K562 (cell line): ENCODE measurements at regions not wholly inside any gene's neighbourhood (a gene's known extent, or its start where the extent isn't known, plus 50 kb on each side); places are given as distances from the start of the nearest gene placed in this dataset.

Experiments
- ATAC-seq: fragments of 200-7000 bp; cut with Tn5 transposase; 3 replicates; pipeline ENCODE4 v1.9.1; 2020; ENCODE audit warnings: moderate library complexity
- BruUV-seq: library from RNA; stranded (reverse); fragments of 400-500 nt; replicated peaks from 2 replicates; lab custom pipeline; 2021; lab: Mats Ljungman, UMichigan
- CTCF ChIA-PET: fragments of 300-600 bp; formaldehyde crosslinking; extraction: SDS; loops from one replicate; lab custom pipeline; 2021; ENCODE audit warnings: low intra/inter-chr PET ratio; lab: Yijun Ruan, JAX
- POLR2A ChIA-PET: fragments of 300-600, 350-650 bp; sonication (Branson Sonifier 250); formaldehyde crosslinking; extraction: SDS; loops from one replicate; lab custom pipeline; 2021; ENCODE audit warnings: antibody characterized with exemption, inconsistent platforms; lab: Yijun Ruan, JAX
- DNase-seq, 4 experiments: peaks; one replicate each; pipeline versions ENCODE4 v3.0.0 to v3.0.0-alpha.2; 2011 to 2018; ENCODE audit warnings: low spot score in 3 of 4, mixed read lengths in 3 of 4; ENCODE audit errors: extremely low read depth in 1 of 4
- FAIRE-seq: peaks from 2 replicates; lab custom pipeline; 2011; peaks lifted over from hg19 to GRCh38; lab: Jason Lieb, UNC
- H2AFZ ChIP-seq: 2 replicates; pipeline ENCODE4 v1.6.0; 2011; ENCODE audit warnings: low read depth, low read length, control low read depth, inconsistent platforms
- H3K27ac ChIP-seq: fragments of 200-600 bp; 3 replicates; pipeline ENCODE4 v1.8.0; 2011; ENCODE audit warnings: low read depth, mild to moderate bottlenecking, control low read depth, inconsistent platforms, low read length, moderate library complexity, mixed read lengths; ENCODE audit errors: extremely low read depth
- H3K27me3 ChIP-seq, 2 experiments: fragments of 300-600 bp in 1 of 2; 2 replicates in 1 of 2; 3 replicates in 1 of 2; pipeline versions ENCODE4 v1.6.0 to v1.8.0; 2011; ENCODE audit warnings: inconsistent platforms in 2 of 2, low read length in 2 of 2, mild to moderate bottlenecking in 1 of 2, mixed read lengths in 1 of 2, moderate library complexity in 1 of 2; ENCODE audit not compliant: control insufficient read depth in 2 of 2, insufficient read depth in 2 of 2
- H3K36me3 ChIP-seq: fragments of 300-600 bp; 3 replicates; pipeline ENCODE4 v1.8.0; 2011; ENCODE audit warnings: mild to moderate bottlenecking, low read length, inconsistent platforms; ENCODE audit not compliant: control insufficient read depth, insufficient read depth
- H3K4me1 ChIP-seq, 2 experiments: fragments of 200-600 bp in 1 of 2; replicated peaks in 1 of 2; 2 replicates in 1 of 2; 3 replicates in 1 of 2; pipeline versions ENCODE4 v1.5.1 to v1.8.0; 2011; ENCODE audit warnings: inconsistent platforms in 2 of 2, low read length in 2 of 2, mild to moderate bottlenecking in 1 of 2, mixed read lengths in 1 of 2, moderate library complexity in 1 of 2; ENCODE audit not compliant: control insufficient read depth in 2 of 2, insufficient read depth in 2 of 2
- H3K4me2 ChIP-seq: 2 replicates; pipeline ENCODE4 v1.6.1; 2011; ENCODE audit warnings: low read length, control low read depth, inconsistent platforms, mixed read lengths; ENCODE audit not compliant: insufficient read depth
- H3K4me3 ChIP-seq: fragments of 200-600 bp; sonication (generic), shearing (Covaris generic); 2 replicates; pipeline ENCODE4 v1.5.1; 2016; ENCODE audit warnings: control low read depth, inconsistent platforms
- H3K79me2 ChIP-seq: fragments of 200-600 bp; 3 replicates; pipeline ENCODE4 v1.8.0; 2011; ENCODE audit warnings: low read length, inconsistent platforms; ENCODE audit not compliant: control insufficient read depth, insufficient read depth
- H3K9ac ChIP-seq, 2 experiments: 2 replicates each; pipeline versions ENCODE4 v1.6.0 to v1.6.1; 2011; ENCODE audit warnings: low read depth in 2 of 2, low read length in 2 of 2, control low read depth in 1 of 2, inconsistent platforms in 1 of 2, mild to moderate bottlenecking in 1 of 2, mixed read lengths in 1 of 2; ENCODE audit not compliant: insufficient read depth in 1 of 2
- H3K9me1 ChIP-seq: one replicate; pipeline ENCODE4 v1.6.0; 2011; ENCODE audit warnings: inconsistent platforms, mild to moderate bottlenecking, low read length, moderate library complexity; ENCODE audit not compliant: control insufficient read depth, insufficient read depth
- H3K9me3 ChIP-seq: replicated peaks from 2 replicates; pipeline ENCODE4 v1.5.1; 2011; ENCODE audit warnings: low read depth, low read length, inconsistent platforms; ENCODE audit not compliant: control insufficient read depth, insufficient read depth
- H4K20me1 ChIP-seq: replicated peaks from 2 replicates; pipeline ENCODE4 v1.6.1; 2011; ENCODE audit warnings: low read length, inconsistent platforms, mixed read lengths; ENCODE audit not compliant: control insufficient read depth, insufficient read depth
- CHD1 ChIP-seq: fragments of 200-600 bp; sonication (generic); IDR thresholded peaks from one replicate; pipeline ENCODE4 v1.6.1; 2012; ENCODE audit warnings: mild to moderate bottlenecking, moderate library complexity, low read length, inconsistent platforms
- FOXA1 ChIP-seq: fragments of 450-650 bp; IDR thresholded peaks from 2 replicates; pipeline ENCODE4 v1.6.1; 2016; ENCODE audit warnings: mild to moderate bottlenecking, borderline replicate concordance
- NFRKB ChIP-seq: fragments of 450-650 bp; IDR thresholded peaks from 2 replicates; pipeline ENCODE4 v1.6.1; 2016; ENCODE audit warnings: low read depth
- SIN3A ChIP-seq, 2 experiments: fragments of 150-350 bp in 1 of 2; IDR thresholded peaks; 2 replicates each; pipeline ENCODE4 v1.6.1; 2011 to 2016; ENCODE audit warnings: borderline replicate concordance in 2 of 2, low read depth in 2 of 2, low read length in 2 of 2, mild to moderate bottlenecking in 2 of 2, moderate library complexity in 2 of 2; ENCODE audit not compliant: control insufficient read depth in 1 of 2
- TAF7 ChIP-seq: fragments of 450-650 bp; IDR thresholded peaks from 2 replicates; pipeline ENCODE4 v1.6.1; 2016; ENCODE audit warnings: missing genetic modification characterization, missing compliant biosample characterization
- ZNF57 ChIP-seq: fragments of 450-650 bp; formaldehyde crosslinking; IDR thresholded peaks from 2 replicates; pipeline ENCODE4 v1.4.0; 2020; ENCODE audit warnings: mild to moderate bottlenecking, moderate library complexity
- WGBS: fragments of 100-300 bp; shearing (Covaris generic); methylation state at CpG from one replicate; pipeline ENCODE4 v1.1.6; 2016; ENCODE audit warnings: low coverage, mixed read lengths; ENCODE audit not compliant: insufficient coverage; ENCODE audit errors: missing lambda C conversion rate; 5-methylcytosine and 5-hydroxymethylcytosine counted together
- in situ Hi-C: fragments of 300-500 bp; cut with MboI; formaldehyde crosslinking; loops from 4 replicates; pipeline ENCODE4 v1.15.0; 2018; ENCODE audit warnings: inconsistent platforms, mixed read lengths
- intact Hi-C: fragments of 100-400 bp; cut with micrococcal nuclease; formaldehyde crosslinking; loops from 2 replicates; pipeline ENCODE4 v1.14.2; 2022
- TF ChIP-seq, protein P1 (sequence below): fragments of 200-800 bp; sonication (Bioruptor generic); IDR thresholded peaks from 2 replicates; pipeline ENCODE4 v1.6.1; 2016; ENCODE audit warnings: missing genetic modification characterization, missing compliant biosample characterization
- TF ChIP-seq, protein P2 (sequence below), 2 experiments: fragments of 450-650 bp; IDR thresholded peaks; 2 replicates each; pipeline ENCODE4 v1.6.1; 2016
- TF ChIP-seq, protein P3 (sequence below), 2 experiments: fragments of 450-650 bp in 1 of 2; sonication (generic) in 1 of 2; formaldehyde crosslinking; conservative IDR thresholded peaks; 2 replicates each; pipeline versions ENCODE4 v1.4.0 to v1.8.1; 2020 to 2022; ENCODE audit warnings: mild to moderate bottlenecking in 1 of 2, missing genetic modification reagents in 1 of 2

DNA sequence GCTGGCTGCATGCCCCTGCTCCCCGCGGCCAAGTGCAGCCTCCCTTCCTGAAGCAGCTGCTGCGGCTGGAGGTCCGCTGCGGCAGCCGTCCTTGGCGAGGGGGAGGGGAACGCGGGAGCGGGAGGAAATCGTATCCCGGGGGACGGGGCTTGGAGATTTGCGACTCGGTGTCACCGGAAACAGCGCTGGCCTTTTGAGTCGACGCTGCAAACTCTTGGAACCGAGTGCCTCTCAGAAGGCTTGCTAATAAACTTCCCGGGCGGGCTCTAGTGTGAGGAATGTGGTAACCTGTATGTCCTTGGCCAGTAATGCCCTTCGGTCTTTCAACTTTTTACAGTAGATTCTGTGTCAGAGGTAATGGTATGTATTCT lies 82.7 kb downstream of the PTPDC1 start (continued):
- TF ChIP-seq, protein P1, sequence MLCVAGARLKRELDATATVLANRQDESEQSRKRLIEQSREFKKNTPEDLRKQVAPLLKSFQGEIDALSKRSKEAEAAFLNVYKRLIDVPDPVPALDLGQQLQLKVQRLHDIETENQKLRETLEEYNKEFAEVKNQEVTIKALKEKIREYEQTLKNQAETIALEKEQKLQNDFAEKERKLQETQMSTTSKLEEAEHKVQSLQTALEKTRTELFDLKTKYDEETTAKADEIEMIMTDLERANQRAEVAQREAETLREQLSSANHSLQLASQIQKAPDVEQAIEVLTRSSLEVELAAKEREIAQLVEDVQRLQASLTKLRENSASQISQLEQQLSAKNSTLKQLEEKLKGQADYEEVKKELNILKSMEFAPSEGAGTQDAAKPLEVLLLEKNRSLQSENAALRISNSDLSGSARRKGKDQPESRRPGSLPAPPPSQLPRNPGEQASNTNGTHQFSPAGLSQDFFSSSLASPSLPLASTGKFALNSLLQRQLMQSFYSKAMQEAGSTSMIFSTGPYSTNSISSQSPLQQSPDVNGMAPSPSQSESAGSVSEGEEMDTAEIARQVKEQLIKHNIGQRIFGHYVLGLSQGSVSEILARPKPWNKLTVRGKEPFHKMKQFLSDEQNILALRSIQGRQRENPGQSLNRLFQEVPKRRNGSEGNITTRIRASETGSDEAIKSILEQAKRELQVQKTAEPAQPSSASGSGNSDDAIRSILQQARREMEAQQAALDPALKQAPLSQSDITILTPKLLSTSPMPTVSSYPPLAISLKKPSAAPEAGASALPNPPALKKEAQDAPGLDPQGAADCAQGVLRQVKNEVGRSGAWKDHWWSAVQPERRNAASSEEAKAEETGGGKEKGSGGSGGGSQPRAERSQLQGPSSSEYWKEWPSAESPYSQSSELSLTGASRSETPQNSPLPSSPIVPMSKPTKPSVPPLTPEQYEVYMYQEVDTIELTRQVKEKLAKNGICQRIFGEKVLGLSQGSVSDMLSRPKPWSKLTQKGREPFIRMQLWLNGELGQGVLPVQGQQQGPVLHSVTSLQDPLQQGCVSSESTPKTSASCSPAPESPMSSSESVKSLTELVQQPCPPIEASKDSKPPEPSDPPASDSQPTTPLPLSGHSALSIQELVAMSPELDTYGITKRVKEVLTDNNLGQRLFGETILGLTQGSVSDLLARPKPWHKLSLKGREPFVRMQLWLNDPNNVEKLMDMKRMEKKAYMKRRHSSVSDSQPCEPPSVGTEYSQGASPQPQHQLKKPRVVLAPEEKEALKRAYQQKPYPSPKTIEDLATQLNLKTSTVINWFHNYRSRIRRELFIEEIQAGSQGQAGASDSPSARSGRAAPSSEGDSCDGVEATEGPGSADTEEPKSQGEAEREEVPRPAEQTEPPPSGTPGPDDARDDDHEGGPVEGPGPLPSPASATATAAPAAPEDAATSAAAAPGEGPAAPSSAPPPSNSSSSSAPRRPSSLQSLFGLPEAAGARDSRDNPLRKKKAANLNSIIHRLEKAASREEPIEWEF (CRISPR knock-in tag): no peak
- no peak for TF ChIP-seq ZNF57
- peak; percentile 60 to 64; a peak in 1 of 4 replicates for TF ChIP-seq SIN3A (IDR thresholded peaks at IDR 0.05; ENCODE audit: borderline replicate concordance in 2 of 2, control insufficient read depth in 1 of 2, low read depth in 2 of 2, low read length in 2 of 2)
- TF ChIP-seq, all 486 proteins: peak for 56

GRCh38 chr9:94167376-94167890 lies 83.2 kb downstream of the PTPDC1 start:
- TSS peak; percentile 55 for BruUV-seq
- no peaks in the 10 kb centered on the region for H3K9me3 ChIP-seq
- H3K9me1 ChIP-seq: no peaks in the 10 kb centered on the region
- H3K27me3 ChIP-seq: no peaks in the 10 kb centered on the region
- H3K4me3 ChIP-seq: peak overlapping the region; percentile 68
- in situ Hi-C loops (no loop called here), intact Hi-C loops (loop anchor here (2.0 to 5.0 kb wide), 5 partner anchors 45 to 155 kb away; partner anchors contain the start of gene PTPDC1)
- peak overlapping the region; percentile 90 for H3K27ac ChIP-seq
- DNase-seq (no peak), FAIRE-seq (no peak), ATAC-seq (no peak)
- ChIA-PET POLR2A (interaction anchor here (0.6 to 2.0 kb wide), 4 partner anchors 10 to 1060 kb away, joined by 3 to 10 read pairs (median 3); no protein-coding TSS in a partner anchor), CTCF (no interaction called here)
- 0% methylated on average over 5 of the region's 5 CpGs for WGBS
- peaks cover 50% of the 10 kb centered on the region for H3K36me3 ChIP-seq
- peaks cover 7 to 15% of the 10 kb centered on the region in 2 experiments; a peak in 4 of 5 replicates for H3K4me1 ChIP-seq
- H4K20me1 ChIP-seq: peaks cover 26% of the 10 kb centered on the region
- peak overlapping the region; percentile 86 for H3K4me2 ChIP-seq
- peak overlapping the region; percentile 93 to 98 for H3K9ac ChIP-seq
- no peak overlapping the region for H2AFZ ChIP-seq
- H3K79me2 ChIP-seq: peaks cover 57% of the 10 kb centered on the region
- TF ChIP-seq FOXA1: 0 out of 2 replicates have a peak, but pooled peaks have one; percentile 27
- TF ChIP-seq, protein P2, sequence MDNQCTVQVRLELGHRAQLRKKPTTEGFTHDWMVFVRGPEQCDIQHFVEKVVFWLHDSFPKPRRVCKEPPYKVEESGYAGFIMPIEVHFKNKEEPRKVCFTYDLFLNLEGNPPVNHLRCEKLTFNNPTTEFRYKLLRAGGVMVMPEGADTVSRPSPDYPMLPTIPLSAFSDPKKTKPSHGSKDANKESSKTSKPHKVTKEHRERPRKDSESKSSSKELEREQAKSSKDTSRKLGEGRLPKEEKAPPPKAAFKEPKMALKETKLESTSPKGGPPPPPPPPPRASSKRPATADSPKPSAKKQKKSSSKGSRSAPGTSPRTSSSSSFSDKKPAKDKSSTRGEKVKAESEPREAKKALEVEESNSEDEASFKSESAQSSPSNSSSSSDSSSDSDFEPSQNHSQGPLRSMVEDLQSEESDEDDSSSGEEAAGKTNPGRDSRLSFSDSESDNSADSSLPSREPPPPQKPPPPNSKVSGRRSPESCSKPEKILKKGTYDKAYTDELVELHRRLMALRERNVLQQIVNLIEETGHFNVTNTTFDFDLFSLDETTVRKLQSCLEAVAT (IDR thresholded peaks at IDR 0.05): 0 out of 4 replicates have a peak, but pooled peaks of 1 of the 2 experiments have one; percentile 1
- no peak for TF ChIP-seq TAF7 (tag)
- peak; percentile 58 for TF ChIP-seq CHD1
- TF ChIP-seq NFRKB: 0 out of 2 replicates have a peak, but pooled peaks have one; percentile 8
- TF ChIP-seq, protein P3, sequence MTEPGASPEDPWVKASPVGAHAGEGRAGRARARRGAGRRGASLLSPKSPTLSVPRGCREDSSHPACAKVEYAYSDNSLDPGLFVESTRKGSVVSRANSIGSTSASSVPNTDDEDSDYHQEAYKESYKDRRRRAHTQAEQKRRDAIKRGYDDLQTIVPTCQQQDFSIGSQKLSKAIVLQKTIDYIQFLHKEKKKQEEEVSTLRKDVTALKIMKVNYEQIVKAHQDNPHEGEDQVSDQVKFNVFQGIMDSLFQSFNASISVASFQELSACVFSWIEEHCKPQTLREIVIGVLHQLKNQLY (CRISPR knock-in tag; conservative IDR thresholded peaks at IDR 0.05): no peak
